Activated CD4-positive, alpha-beta T cell treated with anti-CD3 and anti-CD28 coated beads, Interleukin-2, amount 10 ng/mL, durations not matched to agents 24 days and 14 days (primary cell): ENCODE measurements at regions not wholly inside any gene's neighbourhood (a gene's known extent, or its start where the extent isn't known, plus 50 kb on each side); places are given as distances from the start of the nearest gene placed in this dataset.
A peak's percentile ranks its signal among the peaks of the same experiment; 100 is the strongest.
"Not testable (repeated sequence)": the region's sequence is repeated elsewhere in the genome, so short reads cannot be mapped to it uniquely, and the experiment has no call there.

ENCODE experiments used
- DNase-seq: peaks from one replicate; pipeline ENCODE4 v3.0.0; 2022
- H3K27ac Mint-ChIP-seq: one replicate; pipeline ENCODE4 v1.8.0; 2022; ENCODE audit warnings: mild to moderate bottlenecking, mixed read lengths
- H3K27me3 Mint-ChIP-seq: one replicate; pipeline ENCODE4 v1.8.0; 2022; ENCODE audit warnings: mixed read lengths
- H3K36me3 Mint-ChIP-seq: one replicate; pipeline ENCODE4 v1.8.0; 2022; ENCODE audit warnings: low read depth, mild to moderate bottlenecking, mixed read lengths
- H3K4me1 Mint-ChIP-seq: one replicate; pipeline ENCODE4 v1.8.0; 2021; ENCODE audit warnings: mixed read lengths
- H3K4me3 Mint-ChIP-seq: one replicate; pipeline ENCODE4 v1.8.0; 2022; ENCODE audit warnings: mild to moderate bottlenecking, moderate library complexity, mixed read lengths
- H3K9me3 Mint-ChIP-seq: one replicate; pipeline ENCODE4 v1.8.0; 2021; ENCODE audit warnings: mixed read lengths
- intact Hi-C: fragments of 100-400 bp; cut with micrococcal nuclease; formaldehyde crosslinking; loops from one replicate; pipeline ENCODE4 v1.15.1; 2023

- DNase-seq, H3K4me3 Mint-ChIP-seq, H3K27ac Mint-ChIP-seq, H3K36me3 Mint-ChIP-seq, H3K9me3 Mint-ChIP-seq, H3K4me1 Mint-ChIP-seq, H3K27me3 Mint-ChIP-seq, intact Hi-C loops: not testable (repeated sequence)
Measured at GRCh38 chr3:195999176-195999575, 82.7 kb downstream of the TFRC start.

- H3K36me3 Mint-ChIP-seq, intact Hi-C loops, DNase-seq: not testable (repeated sequence)
Measured at GRCh38 chr3:195996314-195996713, 85.6 kb downstream of the TFRC start.

GRCh38 chr3:195994343-195994742 is 86.0 kb upstream of the TNK2 start:
- H3K36me3 Mint-ChIP-seq, H3K4me3 Mint-ChIP-seq, H3K27ac Mint-ChIP-seq, H3K4me1 Mint-ChIP-seq, H3K27me3 Mint-ChIP-seq, H3K9me3 Mint-ChIP-seq: not testable (repeated sequence)
- intact Hi-C loops: loop anchor here (5.0 kb wide), 1 partner anchor 142 kb away; no protein-coding TSS in a partner anchor
- DNase-seq: peak; percentile 86

More at GRCh38 chr3:195996314-195996713, 85.6 kb downstream of the TFRC start:
- H3K9me3 Mint-ChIP-seq, H3K27ac Mint-ChIP-seq, H3K4me1 Mint-ChIP-seq, H3K4me3 Mint-ChIP-seq, H3K27me3 Mint-ChIP-seq: not testable (repeated sequence)

- not testable (repeated sequence) for H3K4me1 Mint-ChIP-seq, H3K27ac Mint-ChIP-seq, H3K27me3 Mint-ChIP-seq, H3K4me3 Mint-ChIP-seq, H3K9me3 Mint-ChIP-seq, H3K36me3 Mint-ChIP-seq
- DNase-seq: peak; percentile 55
- intact Hi-C loops: loop anchor here (5.0 kb wide), 1 partner anchor 141 kb away; no protein-coding TSS in a partner anchor
Measured at GRCh38 chr3:195993671-195994070, 85.3 kb upstream of the TNK2 start.

- intact Hi-C loops: loop anchor here (5.0 kb wide), 1 partner anchor 141 kb away; no protein-coding TSS in a partner anchor
- H3K36me3 Mint-ChIP-seq, H3K27ac Mint-ChIP-seq, H3K4me3 Mint-ChIP-seq, H3K27me3 Mint-ChIP-seq, H3K9me3 Mint-ChIP-seq, H3K4me1 Mint-ChIP-seq: not testable (repeated sequence)
- DNase-seq: peak; percentile 61
Measured at GRCh38 chr3:195992956-195993595, 84.7 kb upstream of the TNK2 start.

GRCh38 chr3:195991986-195992385 is 83.6 kb upstream of the TNK2 start:
- intact Hi-C loops: loop anchor here (5.0 kb wide), 1 partner anchor 140 kb away; no protein-coding TSS in a partner anchor
- not testable (repeated sequence) for H3K4me1 Mint-ChIP-seq, H3K27me3 Mint-ChIP-seq, H3K36me3 Mint-ChIP-seq, H3K4me3 Mint-ChIP-seq, H3K27ac Mint-ChIP-seq, H3K9me3 Mint-ChIP-seq
- DNase-seq: peak; percentile 63

GRCh38 chr3:195991243-195991642 is 82.9 kb upstream of the TNK2 start:
- H3K27me3 Mint-ChIP-seq, H3K9me3 Mint-ChIP-seq, H3K36me3 Mint-ChIP-seq, H3K4me1 Mint-ChIP-seq: not testable (repeated sequence)
- intact Hi-C loops: loop anchor here (5.0 kb wide), 1 partner anchor 139 kb away; no protein-coding TSS in a partner anchor
- DNase-seq: peak; percentile 57
- Mint-ChIP-seq H3K27ac (peak overlapping the region; percentile 79), H3K4me3 (peak overlapping the region; percentile 78)

GRCh38 chr3:195990841-195991174 is 82.5 kb upstream of the TNK2 start:
- intact Hi-C loops: loop anchor here (5.0 kb wide), 1 partner anchor 139 kb away; no protein-coding TSS in a partner anchor
- Mint-ChIP-seq H3K4me3 (peak overlapping the region; percentile 78), H3K27ac (peak overlapping the region; percentile 79)
- not testable (repeated sequence) for DNase-seq, H3K9me3 Mint-ChIP-seq, H3K4me1 Mint-ChIP-seq, H3K36me3 Mint-ChIP-seq, H3K27me3 Mint-ChIP-seq

GRCh38 chr3:195989921-195990840 is 81.8 kb upstream of the TNK2 start:
- H3K4me1 Mint-ChIP-seq, H3K9me3 Mint-ChIP-seq, H3K27me3 Mint-ChIP-seq, H3K36me3 Mint-ChIP-seq: not testable (repeated sequence)
- DNase-seq: peak; percentile 99
- intact Hi-C loops: loop anchor here (5.0 kb wide), 1 partner anchor 138 kb away; no protein-coding TSS in a partner anchor
- Mint-ChIP-seq H3K4me3 (peak overlapping the region; percentile 78), H3K27ac (peak overlapping the region; percentile 79)

- H3K4me3 Mint-ChIP-seq: peak overlapping the region; percentile 47
- H3K4me1 Mint-ChIP-seq, H3K36me3 Mint-ChIP-seq, H3K27me3 Mint-ChIP-seq, H3K9me3 Mint-ChIP-seq, intact Hi-C loops, H3K27ac Mint-ChIP-seq: not testable (repeated sequence)
- peak; percentile 85 for DNase-seq
Measured at GRCh38 chr3:195989197-195989920, 81.0 kb upstream of the TNK2 start.

- H3K27ac Mint-ChIP-seq, H3K27me3 Mint-ChIP-seq, intact Hi-C loops, H3K4me1 Mint-ChIP-seq, H3K36me3 Mint-ChIP-seq, H3K9me3 Mint-ChIP-seq: not testable (repeated sequence)
- peak overlapping the region; percentile 47 for H3K4me3 Mint-ChIP-seq
- peak; percentile 53 for DNase-seq
Measured at GRCh38 chr3:195988764-195989163, 80.4 kb upstream of the TNK2 start.

GRCh38 chr3:195987001-195987400 is 78.7 kb upstream of the TNK2 start:
- H3K9me3 Mint-ChIP-seq, H3K4me3 Mint-ChIP-seq, H3K4me1 Mint-ChIP-seq, H3K36me3 Mint-ChIP-seq, H3K27ac Mint-ChIP-seq, intact Hi-C loops, H3K27me3 Mint-ChIP-seq: not testable (repeated sequence)
- DNase-seq: peak; percentile 56

GRCh38 chr3:195986576-195986975 is 78.2 kb upstream of the TNK2 start:
- H3K27ac Mint-ChIP-seq, intact Hi-C loops, H3K9me3 Mint-ChIP-seq, H3K27me3 Mint-ChIP-seq, H3K4me3 Mint-ChIP-seq, H3K4me1 Mint-ChIP-seq: not testable (repeated sequence)
- peaks cover 11% of the 10 kb centered on the region for H3K36me3 Mint-ChIP-seq
- DNase-seq: peak; percentile 55
